Subcutaneous abdominal adipose tissue (tissue), 5 donors: ENCODE measurements at regions not wholly inside any gene's neighbourhood (a gene's known extent, or its start where the extent isn't known, plus 50 kb on each side); places are given as distances from the start of the nearest gene placed in this dataset.

Experiments
- H3K27ac ChIP-seq: one replicate; pipeline ENCODE4 v1.7.0; 2013; ENCODE audit warnings: low read depth, mild to moderate bottlenecking, inconsistent platforms, low read length, moderate library complexity
- H3K27me3 ChIP-seq, 5 donors: one replicate each; pipeline ENCODE4 v1.7.0; 2013; ENCODE audit warnings: low read length in 5 of 5, inconsistent platforms in 1 of 5; ENCODE audit not compliant: control insufficient read depth in 5 of 5, insufficient read depth in 4 of 5
- H3K36me3 ChIP-seq, 5 donors: one replicate each; pipeline ENCODE4 v1.7.0; 2013; ENCODE audit warnings: low read length in 5 of 5; ENCODE audit not compliant: control insufficient read depth in 5 of 5, insufficient read depth in 5 of 5
- H3K4me1 ChIP-seq, 5 donors: one replicate each; pipeline ENCODE4 v1.7.0; 2013; ENCODE audit warnings: low read length in 5 of 5, mild to moderate bottlenecking in 3 of 5, moderate library complexity in 1 of 5; ENCODE audit not compliant: control insufficient read depth in 5 of 5, insufficient read depth in 5 of 5
- H3K4me3 ChIP-seq, 5 donors: one replicate each; pipeline ENCODE4 v1.7.0; 2013; ENCODE audit warnings: low read length in 5 of 5, low read depth in 1 of 5
- H3K9ac ChIP-seq, 5 donors: one replicate each; pipeline ENCODE4 v1.7.0; 2013; ENCODE audit warnings: low read length in 5 of 5, mild to moderate bottlenecking in 4 of 5, moderate library complexity in 3 of 5
- H3K9me3 ChIP-seq, 5 donors: one replicate each; pipeline ENCODE4 v1.7.0; 2013; ENCODE audit warnings: low read length in 5 of 5; ENCODE audit not compliant: control insufficient read depth in 5 of 5
- donor health status: healthy.
- donor health status: healthy.
- donor health status: healthy.
- donor health status: healthy.
- donor health status: healthy.

DNA sequence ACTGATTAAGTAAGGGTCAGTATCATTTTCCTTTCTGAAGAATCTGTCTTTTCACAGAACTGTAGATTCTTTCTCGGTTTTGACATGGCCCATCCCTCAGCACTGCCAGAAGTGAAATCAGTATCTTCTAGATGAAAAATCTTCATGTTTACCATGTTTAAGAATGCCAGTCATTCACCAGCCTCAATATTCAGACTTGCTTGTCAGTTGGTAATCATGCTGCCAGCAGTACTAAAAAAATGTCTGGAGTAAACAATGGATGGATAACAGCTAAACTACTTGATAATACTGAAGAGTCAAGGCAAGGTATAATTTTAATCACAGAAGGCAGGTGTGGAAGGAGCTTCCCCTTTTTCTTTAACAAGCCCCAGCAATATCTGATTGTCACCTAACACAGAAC, 306.8 kb upstream of the DMAC1 start:
- Histone ChIP-seq H3K9ac (no peak overlapping the region), H3K27ac (no peak overlapping the region), H3K4me3 (no peak overlapping the region), H3K27me3 (no peaks in the 10 kb centered on the region), H3K36me3 (no peaks in the 10 kb centered on the region), H3K4me1 (no peaks in the 10 kb centered on the region), H3K9me3 (no peaks in the 10 kb centered on the region)

DNA sequence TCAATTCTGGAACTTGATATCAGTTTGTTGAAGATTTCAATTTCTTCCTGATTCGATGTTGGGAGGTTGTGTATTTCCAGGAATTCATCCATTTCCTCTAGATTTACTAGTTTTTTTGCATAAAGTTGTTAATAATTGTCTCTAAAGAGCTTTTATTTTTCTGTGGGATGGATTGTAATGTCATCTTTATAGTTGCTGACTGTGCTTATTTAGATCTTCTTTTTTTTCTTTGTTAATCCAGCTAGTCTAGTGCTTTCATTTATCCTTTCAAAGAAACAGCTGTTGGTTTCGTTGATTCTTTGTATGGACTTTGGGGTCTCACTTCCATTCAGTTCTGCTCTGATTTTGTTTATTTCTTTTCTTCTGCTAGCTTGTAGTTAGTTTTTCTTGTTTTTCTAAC, 302.0 kb upstream of the DMAC1 start:
- H3K4me3 ChIP-seq: no peak overlapping the region
- no peaks in the 10 kb centered on the region for H3K36me3 ChIP-seq
- H3K27ac ChIP-seq: no peak overlapping the region
- no peaks in the 10 kb centered on the region for H3K27me3 ChIP-seq
- no peak overlapping the region for H3K9ac ChIP-seq
- H3K9me3 ChIP-seq: peaks cover 0 to 4% (median 0%) of the 10 kb centered on the region in 5 donors
- no peaks in the 10 kb centered on the region for H3K4me1 ChIP-seq

DNA sequence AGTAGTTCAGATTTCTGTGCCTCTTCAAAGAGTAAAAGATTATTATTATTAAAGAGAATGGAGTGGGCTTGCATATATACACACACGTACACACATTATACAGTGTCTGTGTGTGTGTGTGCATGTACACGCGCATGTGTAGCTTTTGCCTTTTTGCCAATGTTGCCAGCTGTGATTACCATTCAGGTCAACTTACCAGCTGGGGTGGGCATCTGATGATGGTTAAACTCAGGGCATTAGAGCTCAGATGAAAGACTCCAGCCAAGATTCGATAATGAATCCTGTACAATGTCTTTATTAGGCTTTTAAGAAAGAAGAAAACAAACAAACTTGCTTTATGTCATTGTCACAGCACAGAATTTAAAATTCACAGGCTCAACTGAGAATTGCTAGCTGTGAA, 296.5 kb upstream of the DMAC1 start:
- Histone ChIP-seq H3K9me3 (peaks cover 0 to 4% (median 0%) of the 10 kb centered on the region in 5 donors), H3K4me3 (no peak overlapping the region), H3K27me3 (no peaks in the 10 kb centered on the region), H3K9ac (no peak overlapping the region), H3K4me1 (no peaks in the 10 kb centered on the region), H3K36me3 (no peaks in the 10 kb centered on the region), H3K27ac (no peak overlapping the region)

DNA sequence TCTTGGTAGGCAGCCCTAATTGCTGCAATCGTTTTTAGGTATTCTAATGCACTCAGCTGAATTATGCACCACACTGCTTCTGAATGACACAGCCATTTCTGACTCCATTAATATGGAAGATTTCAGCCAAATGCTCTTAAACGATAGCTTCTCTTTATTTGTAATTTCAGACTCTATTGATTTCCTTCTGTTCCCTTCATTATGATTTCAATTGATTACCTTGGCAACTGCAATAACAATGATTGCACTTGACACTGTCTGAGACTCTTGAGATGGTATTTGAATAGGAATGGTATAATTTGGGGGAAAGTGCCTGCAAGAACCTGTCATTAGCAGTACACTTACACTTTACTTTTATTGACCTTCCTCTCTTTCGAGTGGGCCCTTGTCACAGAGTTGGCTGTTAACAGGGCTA, 296.1 kb upstream of the DMAC1 start:
- Histone ChIP-seq H3K27me3 (no peaks in the 10 kb centered on the region), H3K27ac (no peak overlapping the region), H3K4me1 (no peaks in the 10 kb centered on the region), H3K9me3 (peaks cover 0 to 4% (median 0%) of the 10 kb centered on the region in 5 donors), H3K4me3 (no peak overlapping the region), H3K9ac (no peak overlapping the region), H3K36me3 (no peaks in the 10 kb centered on the region)

DNA sequence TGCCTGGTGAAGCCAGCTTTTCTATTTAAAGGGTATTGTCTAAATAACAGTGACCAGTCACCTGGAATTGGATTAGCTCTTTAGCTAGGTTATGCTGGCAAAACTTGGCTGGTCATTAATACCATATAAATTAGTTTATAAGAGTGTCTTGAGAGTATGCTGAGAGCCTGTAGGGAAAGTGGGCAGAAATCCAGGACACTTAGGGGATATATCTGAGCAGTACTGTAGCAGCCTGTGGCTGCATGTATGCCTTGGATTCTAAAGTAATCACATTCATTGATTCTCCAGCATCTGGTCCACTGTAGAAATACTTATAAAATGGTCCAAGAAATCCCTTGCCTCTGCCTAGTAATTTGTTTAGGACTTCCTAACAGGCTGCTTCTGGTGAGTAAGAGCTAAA, 288.9 kb upstream of the DMAC1 start:
- H3K27me3 ChIP-seq: no peaks in the 10 kb centered on the region
- no peak overlapping the region for H3K9ac ChIP-seq
- H3K36me3 ChIP-seq: no peaks in the 10 kb centered on the region
- no peaks in the 10 kb centered on the region for H3K4me1 ChIP-seq
- H3K4me3 ChIP-seq: no peak overlapping the region
- no peaks in the 10 kb centered on the region for H3K9me3 ChIP-seq
- H3K27ac ChIP-seq: no peak overlapping the region

DNA sequence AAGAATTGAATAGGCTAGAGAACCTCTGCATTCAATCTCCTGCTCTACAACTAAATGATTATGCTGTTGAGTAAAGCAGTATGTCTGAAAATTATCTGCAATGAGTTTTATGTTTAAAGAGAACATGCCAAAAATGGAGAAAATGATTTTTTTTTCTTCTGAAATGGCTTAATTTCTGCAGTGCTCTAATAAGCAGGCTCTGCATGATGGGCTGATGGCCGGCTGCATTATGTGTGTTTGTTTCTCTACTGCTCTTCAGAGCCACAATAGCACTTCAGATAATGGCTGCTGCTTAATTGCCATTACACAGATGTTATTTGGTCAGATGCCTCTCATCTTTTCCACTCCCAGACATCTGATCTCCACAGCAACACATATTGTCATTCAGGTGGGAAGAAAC, 286.4 kb upstream of the DMAC1 start:
- H3K4me1 ChIP-seq: no peaks in the 10 kb centered on the region
- H3K9me3 ChIP-seq: no peaks in the 10 kb centered on the region
- no peaks in the 10 kb centered on the region for H3K27me3 ChIP-seq
- H3K27ac ChIP-seq: no peak overlapping the region
- H3K9ac ChIP-seq: no peak overlapping the region
- H3K4me3 ChIP-seq: no peak overlapping the region
- H3K36me3 ChIP-seq: no peaks in the 10 kb centered on the region

DNA sequence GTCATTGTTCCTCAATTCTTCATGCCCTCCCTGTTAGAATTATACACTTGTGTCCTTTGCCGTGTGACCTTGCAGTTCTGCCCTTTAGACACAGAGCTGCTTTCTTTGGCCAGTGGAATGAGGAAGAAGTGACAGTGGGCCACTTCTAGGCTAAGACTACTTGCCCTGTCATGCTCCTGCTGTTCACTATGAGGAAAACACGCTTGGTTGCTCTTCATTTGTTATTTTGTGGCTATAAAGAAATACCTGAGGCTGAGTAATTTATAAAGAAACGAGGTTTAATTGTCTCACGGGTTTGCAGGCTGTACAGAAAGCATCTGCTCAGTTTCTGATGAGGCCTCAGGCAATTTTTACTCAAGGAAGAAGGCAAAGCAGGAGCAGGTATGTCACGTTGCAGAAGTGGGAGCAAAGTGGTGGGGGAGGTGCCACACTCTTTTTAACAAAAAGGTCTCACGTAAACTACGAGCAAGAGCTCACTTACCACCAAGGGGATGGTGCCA, 279.1 kb upstream of the DMAC1 start:
- Histone ChIP-seq H3K27me3 (no peaks in the 10 kb centered on the region), H3K9me3 (peaks cover 0 to 6% (median 4%) of the 10 kb centered on the region in 5 donors), H3K4me1 (no peaks in the 10 kb centered on the region), H3K4me3 (no peak overlapping the region), H3K9ac (no peak overlapping the region), H3K36me3 (no peaks in the 10 kb centered on the region), H3K27ac (no peak overlapping the region)

DNA sequence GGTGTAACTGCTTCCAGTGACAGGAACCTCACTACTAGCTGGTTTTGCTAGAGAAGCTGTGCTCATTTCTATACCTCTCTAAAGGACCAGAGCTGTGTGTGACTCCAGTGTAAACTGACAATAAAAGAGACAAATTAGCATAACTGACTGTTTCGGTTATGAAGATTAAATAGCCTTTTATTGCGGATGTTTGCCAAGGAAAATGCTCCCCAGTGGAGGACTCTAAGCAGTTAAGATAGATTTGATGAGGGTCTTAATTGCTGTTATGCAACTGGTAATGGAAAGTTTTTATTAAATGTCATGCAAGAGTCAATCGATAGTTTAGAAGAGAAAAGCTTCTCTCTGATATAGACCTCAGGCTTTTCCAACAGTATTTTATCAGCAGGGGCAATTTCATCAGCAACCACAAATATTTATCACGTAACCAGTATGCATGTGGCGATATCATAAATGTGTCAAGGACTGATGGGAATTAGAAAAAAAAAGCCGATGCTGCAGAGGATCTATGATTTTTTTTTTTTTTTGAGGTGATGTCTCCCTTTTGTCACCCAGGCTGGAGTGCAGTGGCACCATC, 275.2 kb upstream of the DMAC1 start:
- Histone ChIP-seq H3K36me3 (no peaks in the 10 kb centered on the region), H3K9me3 (peaks cover 0 to 4% (median 3%) of the 10 kb centered on the region in 5 donors), H3K9ac (no peak overlapping the region), H3K4me3 (no peak overlapping the region), H3K4me1 (no peaks in the 10 kb centered on the region), H3K27me3 (no peaks in the 10 kb centered on the region), H3K27ac (no peak overlapping the region)

DNA sequence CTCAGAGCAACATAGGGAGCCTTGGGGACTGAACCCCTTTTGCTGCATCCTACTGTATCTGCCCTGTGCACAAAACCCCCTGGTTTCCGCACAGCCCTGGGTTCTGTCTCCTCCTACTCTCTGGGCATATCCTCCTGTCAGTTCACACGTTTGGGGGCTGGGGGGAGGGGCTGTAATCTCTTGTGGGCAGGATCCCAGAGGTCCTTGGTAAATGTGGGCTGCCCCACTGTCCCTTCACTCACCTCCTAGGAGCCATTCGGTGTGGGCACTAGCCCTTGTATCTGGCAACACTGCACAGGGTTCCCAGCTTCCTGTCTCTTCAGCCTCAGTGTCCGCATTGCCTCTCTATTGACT, 271.8 kb upstream of the DMAC1 start:
- Histone ChIP-seq H3K4me3 (no peak overlapping the region), H3K27me3 (no peaks in the 10 kb centered on the region), H3K9me3 (peaks cover 0 to 4% (median 0%) of the 10 kb centered on the region in 5 donors), H3K9ac (no peak overlapping the region), H3K27ac (no peak overlapping the region), H3K4me1 (no peaks in the 10 kb centered on the region), H3K36me3 (no peaks in the 10 kb centered on the region)

DNA sequence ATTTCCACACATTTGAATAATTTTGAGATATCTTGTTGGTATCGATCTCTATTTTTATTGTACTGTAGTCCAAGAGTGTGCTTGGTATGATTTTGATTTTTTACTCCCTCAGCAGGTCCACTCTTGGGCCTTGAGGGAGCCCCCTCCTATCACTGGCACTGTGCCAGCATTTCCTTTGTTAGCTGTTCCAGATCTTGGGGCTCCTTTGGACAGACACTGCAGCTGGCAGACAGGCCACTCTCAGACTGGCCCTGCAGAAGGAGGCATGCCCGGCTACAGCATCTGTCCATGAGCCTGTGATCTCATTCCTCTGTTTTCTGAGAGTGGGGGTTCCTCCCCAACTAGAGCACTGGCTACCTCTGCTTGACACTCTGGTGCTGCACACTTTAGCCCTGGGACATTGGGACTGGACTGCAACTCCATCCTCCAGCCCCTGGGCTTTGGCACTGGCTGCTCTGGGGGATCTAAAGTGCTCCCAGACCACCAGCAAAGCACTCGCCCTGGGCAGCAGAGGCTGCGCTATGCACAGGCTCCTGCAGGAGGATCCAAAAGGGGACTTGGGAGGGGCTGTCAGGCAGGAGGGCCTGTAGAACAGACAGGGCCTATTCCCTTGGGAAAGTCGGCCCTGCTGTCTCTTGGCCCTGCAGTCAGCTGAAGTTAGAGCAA, 271.3 kb upstream of the DMAC1 start:
- Histone ChIP-seq H3K9me3 (peaks cover 0 to 4% (median 0%) of the 10 kb centered on the region in 5 donors), H3K27me3 (no peaks in the 10 kb centered on the region), H3K4me1 (no peaks in the 10 kb centered on the region), H3K27ac (no peak overlapping the region), H3K4me3 (no peak overlapping the region), H3K9ac (no peak overlapping the region), H3K36me3 (no peaks in the 10 kb centered on the region)
